A549 (cell line): ENCODE measurements at regions not wholly inside any gene's neighbourhood (a gene's known extent, or its start where the extent isn't known, plus 50 kb on each side); places are given as distances from the start of the nearest gene placed in this dataset.

Experiments used
- ATAC-seq, 2 experiments: fragments of 200-7000 bp in 1 of 2; fragments of >200 bp in 1 of 2; cut with Nextera tagmentation in 1 of 2; cut with Tn5 transposase in 1 of 2; 3 replicates each; pipeline versions ENCODE4 v1.8.0 to v1.9.1; 2018 to 2020; ENCODE audit warnings: mild to moderate bottlenecking in 1 of 2, moderate library complexity in 1 of 2
- CTCF ChIA-PET: fragments of 300-600 bp; sonication (Branson Sonifier 250); formaldehyde crosslinking; extraction: SDS; loops from one replicate; lab custom pipeline; 2021; ENCODE audit warnings: antibody characterized with exemption, inconsistent platforms; lab: Yijun Ruan, JAX
- POLR2A ChIA-PET: fragments of 350-600 bp; formaldehyde crosslinking; extraction: SDS; loops from one replicate; lab custom pipeline; 2021; ENCODE audit warnings: antibody characterized with exemption, inconsistent platforms; lab: Yijun Ruan, JAX
- DNase-seq, 2 experiments: peaks; one replicate each; pipeline versions ENCODE4 v3.0.0 to v3.0.0-alpha.2; 2011 to 2016; ENCODE audit warnings: low read depth in 1 of 2, low spot score in 1 of 2
- FAIRE-seq: peaks from 2 replicates; lab custom pipeline; 2011; peaks lifted over from hg19 to GRCh38; lab: Jason Lieb, UNC
- H3K27ac ChIP-seq, 2 experiments: fragments of >200 bp; sonication (Bioruptor Twin); formaldehyde crosslinking; 3 replicates each; pipeline ENCODE4 v1.5.1; 2016 to 2017
- H3K4me1 ChIP-seq: fragments of >200 bp; sonication (Bioruptor Twin); formaldehyde crosslinking; 3 replicates; pipeline ENCODE4 v1.6.1; 2016
- H3K4me2 ChIP-seq: fragments of >200 bp; sonication (Bioruptor Twin); formaldehyde crosslinking; 3 replicates; pipeline ENCODE4 v1.6.1; 2016
- H3K4me3 ChIP-seq: fragments of >200 bp; sonication (Bioruptor Twin); formaldehyde crosslinking; 3 replicates; pipeline ENCODE4 v1.5.1; 2016
- H3K9me3 ChIP-seq: fragments of >200 bp; sonication (Bioruptor Twin); formaldehyde crosslinking; 3 replicates; pipeline ENCODE4 v1.6.1; 2016
- CBX2 ChIP-seq: fragments of 200-600 bp; sonication (generic); IDR thresholded peaks from 2 replicates; pipeline ENCODE4 v1.6.1; 2016; ENCODE audit warnings: low read depth, mild to moderate bottlenecking, borderline replicate concordance
- CBX8 ChIP-seq: fragments of 200-600 bp; sonication (generic); IDR thresholded peaks from 2 replicates; pipeline ENCODE4 v1.6.1; 2016
- CHD4 ChIP-seq: fragments of 200-600 bp; sonication (generic); IDR thresholded peaks from 2 replicates; pipeline ENCODE4 v1.6.1; 2016; ENCODE audit warnings: antibody characterized with exemption, mild to moderate bottlenecking, borderline replicate concordance
- EHF ChIP-seq: fragments of 250-450 bp; sonication (Bioruptor Pico); IDR thresholded peaks from 2 replicates; pipeline ENCODE4 v1.5.0; 2020; ENCODE audit warnings: mild to moderate bottlenecking
- EP300 ChIP-seq, 2 experiments: fragments of >200 bp; sonication (Bioruptor Twin); formaldehyde crosslinking; IDR thresholded peaks; 2 replicates in 1 of 2; 3 replicates in 1 of 2; pipeline ENCODE4 v1.6.1; 2016 to 2017
- FOSB ChIP-seq: fragments of 250-450 bp; sonication (Bioruptor Pico); IDR thresholded peaks from 2 replicates; pipeline ENCODE4 v1.5.0; 2020; ENCODE audit warnings: mild to moderate bottlenecking, moderate library complexity
- FOSL2 ChIP-seq, 2 experiments: fragments of 450-650 bp in 1 of 2; fragments of >200 bp in 1 of 2; sonication (Bioruptor Twin) in 1 of 2; formaldehyde crosslinking; IDR thresholded peaks; 2 replicates each; pipeline versions ENCODE4 v1.5.0 to v1.6.1; 2016 to 2020; ENCODE audit warnings: mild to moderate bottlenecking in 1 of 2, moderate library complexity in 1 of 2
- FOXS1 ChIP-seq: fragments of 250-450 bp; sonication (Bioruptor Pico); IDR thresholded peaks from 2 replicates; pipeline ENCODE4 v1.5.0; 2020; ENCODE audit warnings: mild to moderate bottlenecking, moderate library complexity
- GATA3 ChIP-seq: IDR thresholded peaks from 2 replicates; pipeline ENCODE4 v1.6.1; 2012; ENCODE audit warnings: borderline replicate concordance
- HEYL ChIP-seq: fragments of 250-450 bp; sonication (Bioruptor Pico); IDR thresholded peaks from 2 replicates; pipeline ENCODE4 v1.8.0; 2021; ENCODE audit warnings: mild to moderate bottlenecking, moderate library complexity
- HOXA7 ChIP-seq: fragments of 250-450 bp; sonication (Bioruptor Pico); IDR thresholded peaks from 2 replicates; pipeline ENCODE4 v1.5.0; 2020; ENCODE audit warnings: mild to moderate bottlenecking, moderate library complexity
- HOXB13 ChIP-seq: fragments of 250-450 bp; sonication (Bioruptor Pico); IDR thresholded peaks from 2 replicates; pipeline ENCODE4 v1.5.0; 2020; ENCODE audit warnings: low read depth, mild to moderate bottlenecking, moderate library complexity
- JUN ChIP-seq, 2 experiments: fragments of >200 bp; sonication (Bioruptor Twin); formaldehyde crosslinking; IDR thresholded peaks; 2 replicates in 1 of 2; 3 replicates in 1 of 2; pipeline ENCODE4 v1.6.1; 2016 to 2017
- KDM1A ChIP-seq: fragments of 200-600 bp; sonication (generic); IDR thresholded peaks from 2 replicates; pipeline ENCODE4 v1.6.1; 2016; ENCODE audit warnings: low read depth, mild to moderate bottlenecking
- MAFK ChIP-seq: fragments of 450-650 bp; IDR thresholded peaks from 2 replicates; pipeline ENCODE4 v1.6.1; 2014; ENCODE audit not compliant: partially characterized antibody
- MAZ ChIP-seq: fragments of 150-350 bp; IDR thresholded peaks from 2 replicates; pipeline ENCODE4 v1.6.1; 2014; ENCODE audit warnings: antibody characterized with exemption, low read depth, low read length, borderline replicate concordance
- MYC ChIP-seq: IDR thresholded peaks from 2 replicates; pipeline ENCODE4 v1.6.1; 2012; ENCODE audit warnings: mild to moderate bottlenecking, inconsistent platforms, low read length, improper control_type of control experiment, borderline replicate concordance
- NFE2L2 ChIP-seq: fragments of 150-350 bp; conservative IDR thresholded peaks from 2 replicates; pipeline ENCODE4 v1.6.1; 2014; ENCODE audit warnings: low read length
- NPAS2 ChIP-seq: fragments of 250-450 bp; sonication (Bioruptor Pico); IDR thresholded peaks from 2 replicates; pipeline ENCODE4 v1.8.0; 2022; ENCODE audit warnings: mild to moderate bottlenecking, moderate library complexity, borderline replicate concordance
- NR3C1 ChIP-seq: fragments of >200 bp; sonication (Bioruptor Twin); formaldehyde crosslinking; IDR thresholded peaks from 3 replicates; pipeline ENCODE4 v1.6.1; 2017
- POLR2A ChIP-seq: IDR thresholded peaks from 2 replicates; pipeline ENCODE4 v1.6.1; 2012; ENCODE audit warnings: mild to moderate bottlenecking, low read length
- RAD21 ChIP-seq, 2 experiments: fragments of >200 bp in 1 of 2; sonication (Bioruptor Twin) in 1 of 2; formaldehyde crosslinking in 1 of 2; IDR thresholded peaks in 1 of 2; conservative IDR thresholded peaks in 1 of 2; 2 replicates in 1 of 2; 3 replicates in 1 of 2; pipeline ENCODE4 v1.6.1; 2012 to 2018; ENCODE audit warnings: inconsistent platforms in 1 of 2
- RARB ChIP-seq: fragments of 250-450 bp; sonication (Bioruptor Pico); IDR thresholded peaks from 2 replicates; pipeline ENCODE4 v1.8.0; 2021; ENCODE audit warnings: mild to moderate bottlenecking, moderate library complexity
- RCOR1 ChIP-seq: fragments of 150-350 bp; IDR thresholded peaks from 2 replicates; pipeline ENCODE4 v1.6.1; 2014; ENCODE audit warnings: antibody characterized with exemption, low read length, low read depth
- RFX5 ChIP-seq: fragments of 450-650 bp; IDR thresholded peaks from 2 replicates; pipeline ENCODE4 v1.7.1; 2014; ENCODE audit warnings: antibody characterized with exemption, mild to moderate bottlenecking, moderate library complexity
- RNF2 ChIP-seq: fragments of 200-600 bp; sonication (generic); IDR thresholded peaks from 2 replicates; pipeline ENCODE4 v1.6.1; 2016; ENCODE audit warnings: low read depth, mild to moderate bottlenecking, antibody characterized with exemption, moderate library complexity, borderline replicate concordance
- TP53 ChIP-seq: fragments of 250-450 bp; sonication (Bioruptor Pico); IDR thresholded peaks from 2 replicates; pipeline ENCODE4 v1.5.0; 2021; ENCODE audit warnings: mild to moderate bottlenecking, moderate library complexity
- ZC3H11A ChIP-seq: fragments of 450-650 bp; IDR thresholded peaks from 2 replicates; pipeline ENCODE4 v1.6.1; 2014; ENCODE audit warnings: antibody characterized with exemption, mild to moderate bottlenecking
- ZNF302 ChIP-seq: fragments of 250-450 bp; sonication (Bioruptor Pico); IDR thresholded peaks from 2 replicates; pipeline ENCODE4 v1.9.0; 2021; ENCODE audit warnings: inconsistent platforms, mild to moderate bottlenecking, moderate library complexity
- ZSCAN20 ChIP-seq: fragments of 250-450 bp; sonication (Bioruptor Pico); IDR thresholded peaks from 2 replicates; pipeline ENCODE4 v1.8.0; 2022; ENCODE audit warnings: mild to moderate bottlenecking, moderate library complexity
- WGBS: methylation state at CpG from one replicate; pipeline ENCODE4 v1.1.6; 2017; ENCODE audit errors: missing lambda C conversion rate; 5-methylcytosine and 5-hydroxymethylcytosine counted together
- TF ChIP-seq, protein P1 (sequence below): IDR thresholded peaks from 2 replicates; pipeline ENCODE4 v1.6.1; 2012
- TF ChIP-seq, protein P2 (sequence below): IDR thresholded peaks from 2 replicates; pipeline ENCODE4 v1.6.1; 2012
- TF ChIP-seq, protein P3 (sequence below): fragments of >200 bp; sonication (Bioruptor Twin); formaldehyde crosslinking; IDR thresholded peaks from 3 replicates; pipeline ENCODE4 v1.5.1; 2016

DNA sequence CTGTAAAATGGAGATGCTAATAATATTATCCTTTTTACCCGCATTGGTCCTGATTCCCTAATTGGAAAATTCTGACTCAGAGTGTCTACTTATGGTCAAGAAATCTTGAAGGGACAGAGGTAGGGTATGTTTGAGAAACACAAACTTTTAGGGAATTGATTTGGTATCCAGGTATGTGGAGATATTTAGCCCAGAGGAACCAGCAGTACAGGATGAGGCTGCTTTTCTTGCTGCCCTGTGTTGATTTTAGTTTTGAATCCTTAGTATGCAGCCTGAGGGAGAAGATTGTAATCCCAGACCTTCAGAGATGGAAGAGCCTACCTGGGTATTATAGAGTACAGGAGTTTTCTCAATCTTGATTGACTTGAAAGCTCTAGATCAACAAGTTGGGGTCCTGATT is 569.1 kb downstream of the PDCD6IP start:
- no peak for FAIRE-seq
- H3K4me3 ChIP-seq, result no peak overlapping the region

DNA sequence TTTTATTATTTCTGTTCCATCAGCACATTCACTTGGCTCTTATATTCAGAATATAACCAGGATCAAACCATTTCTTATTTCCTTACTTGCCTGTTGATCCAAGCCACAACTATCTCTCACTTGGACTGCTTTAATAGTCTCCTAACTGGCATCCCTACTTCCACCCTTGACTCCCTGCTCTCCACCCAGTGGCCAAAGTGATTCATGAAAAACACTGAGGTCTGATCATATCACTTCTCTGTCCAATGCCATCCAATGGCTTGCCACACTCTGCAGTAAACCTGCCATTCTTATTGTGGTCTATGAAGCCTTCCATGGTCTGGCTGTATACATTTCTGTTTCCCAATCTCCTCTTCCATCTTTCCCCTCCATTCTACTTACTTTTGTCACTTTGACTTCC is 576.1 kb downstream of the PDCD6IP start:
- DNase-seq, result peak in 1 of 2 experiments; percentile 4
- POLR2A ChIA-PET, result no interaction called here

More for the DNA sequence above, 569.1 kb downstream of the PDCD6IP start:
- DNase-seq, result no peak
- Histone ChIP-seq H3K9me3 (no peaks in the 10 kb centered on the region), H3K4me2 (no peak overlapping the region), H3K27ac (no peak overlapping the region), H3K4me1 (no peaks in the 10 kb centered on the region)
- ATAC-seq, result no peak
- TF ChIP-seq FOSL2 (IDR thresholded peaks at IDR 0.05), result no peak
- TF ChIP-seq FOSL2 (CRISPR knock-in tag; IDR thresholded peaks at IDR 0.05), result no peak
- TF ChIP-seq, protein P1, sequence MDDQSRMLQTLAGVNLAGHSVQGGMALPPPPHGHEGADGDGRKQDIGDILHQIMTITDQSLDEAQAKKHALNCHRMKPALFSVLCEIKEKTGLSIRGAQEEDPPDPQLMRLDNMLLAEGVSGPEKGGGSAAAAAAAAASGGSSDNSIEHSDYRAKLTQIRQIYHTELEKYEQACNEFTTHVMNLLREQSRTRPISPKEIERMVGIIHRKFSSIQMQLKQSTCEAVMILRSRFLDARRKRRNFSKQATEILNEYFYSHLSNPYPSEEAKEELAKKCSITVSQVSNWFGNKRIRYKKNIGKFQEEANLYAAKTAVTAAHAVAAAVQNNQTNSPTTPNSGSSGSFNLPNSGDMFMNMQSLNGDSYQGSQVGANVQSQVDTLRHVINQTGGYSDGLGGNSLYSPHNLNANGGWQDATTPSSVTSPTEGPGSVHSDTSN, result no peak
- no peak for TF ChIP-seq KDM1A
- TF ChIP-seq, protein P2, sequence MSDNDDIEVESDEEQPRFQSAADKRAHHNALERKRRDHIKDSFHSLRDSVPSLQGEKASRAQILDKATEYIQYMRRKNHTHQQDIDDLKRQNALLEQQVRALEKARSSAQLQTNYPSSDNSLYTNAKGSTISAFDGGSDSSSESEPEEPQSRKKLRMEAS, result no peak
- no peak for TF ChIP-seq JUN (IDR thresholded peaks at IDR 0.05)
- TF ChIP-seq MAZ, result no peak
- no peak for TF ChIP-seq RNF2
- no peak for TF ChIP-seq MYC
- TF ChIP-seq FOXS1 (CRISPR knock-in tag), result no peak
- TF ChIP-seq HOXA7 (CRISPR knock-in tag), result no peak
- no peak for TF ChIP-seq ZNF302
- TF ChIP-seq NFE2L2, result no peak
- ChIA-PET POLR2A (no interaction called here), CTCF (interaction anchor here (1.6 to 2.1 kb wide), 2 partner anchors 21 to 388 kb away, joined by 4 to 7 read pairs; no protein-coding TSS in a partner anchor)
- 0% methylated on average over 1 of the region's 1 CpG for WGBS

DNA sequence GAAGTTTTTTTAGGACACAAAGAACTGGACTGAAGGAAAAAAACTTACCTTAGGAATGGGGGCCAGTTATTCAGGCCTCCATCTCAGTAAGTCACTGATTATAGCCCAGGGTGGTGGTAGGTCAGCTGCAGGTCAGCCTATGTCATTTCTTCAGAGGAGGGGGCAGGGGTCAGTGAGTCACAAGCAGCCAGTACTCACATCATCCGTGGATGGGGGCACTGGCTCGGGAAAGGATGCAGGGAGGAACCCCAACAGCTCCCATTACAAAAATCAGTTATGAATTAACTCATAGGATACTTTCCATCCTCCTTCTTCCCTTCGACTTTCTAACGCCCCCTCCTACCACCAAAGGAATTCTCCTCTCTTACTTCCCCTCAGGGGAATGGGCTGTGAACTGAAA is 578.3 kb downstream of the PDCD6IP start:
- 2% methylated on average over 4 of the region's 4 CpGs for whole genome bisulfite sequencing
- CTCF ChIA-PET, result no interaction called here
- TF ChIP-seq NR3C1, result no peak
- no peak for TF ChIP-seq EHF (CRISPR knock-in tag)
- TF ChIP-seq RARB (CRISPR knock-in tag), result no peak
- no peak for TF ChIP-seq FOSB (CRISPR knock-in tag)
- no peak for TF ChIP-seq TP53 (CRISPR knock-in tag)
- TF ChIP-seq CBX8, result no peak
- TF ChIP-seq HEYL (CRISPR knock-in tag), result no peak
- TF ChIP-seq RFX5, result no peak
- TF ChIP-seq, protein P3, sequence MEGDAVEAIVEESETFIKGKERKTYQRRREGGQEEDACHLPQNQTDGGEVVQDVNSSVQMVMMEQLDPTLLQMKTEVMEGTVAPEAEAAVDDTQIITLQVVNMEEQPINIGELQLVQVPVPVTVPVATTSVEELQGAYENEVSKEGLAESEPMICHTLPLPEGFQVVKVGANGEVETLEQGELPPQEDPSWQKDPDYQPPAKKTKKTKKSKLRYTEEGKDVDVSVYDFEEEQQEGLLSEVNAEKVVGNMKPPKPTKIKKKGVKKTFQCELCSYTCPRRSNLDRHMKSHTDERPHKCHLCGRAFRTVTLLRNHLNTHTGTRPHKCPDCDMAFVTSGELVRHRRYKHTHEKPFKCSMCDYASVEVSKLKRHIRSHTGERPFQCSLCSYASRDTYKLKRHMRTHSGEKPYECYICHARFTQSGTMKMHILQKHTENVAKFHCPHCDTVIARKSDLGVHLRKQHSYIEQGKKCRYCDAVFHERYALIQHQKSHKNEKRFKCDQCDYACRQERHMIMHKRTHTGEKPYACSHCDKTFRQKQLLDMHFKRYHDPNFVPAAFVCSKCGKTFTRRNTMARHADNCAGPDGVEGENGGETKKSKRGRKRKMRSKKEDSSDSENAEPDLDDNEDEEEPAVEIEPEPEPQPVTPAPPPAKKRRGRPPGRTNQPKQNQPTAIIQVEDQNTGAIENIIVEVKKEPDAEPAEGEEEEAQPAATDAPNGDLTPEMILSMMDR, result no peak
- TF ChIP-seq NPAS2 (CRISPR knock-in tag), result no peak
- TF ChIP-seq CHD4, result no peak
- no peak for TF ChIP-seq HOXB13 (CRISPR knock-in tag)
- TF ChIP-seq RAD21 (conservative IDR thresholded peaks at IDR 0.05 in 1 of 2, IDR thresholded peaks at IDR 0.05 in 1 of 2), result no peak
- no peak for TF ChIP-seq RCOR1
- TF ChIP-seq MAFK, result no peak
- no peak for TF ChIP-seq ZSCAN20 (CRISPR knock-in tag)
- TF ChIP-seq EP300 (IDR thresholded peaks at IDR 0.05), result no peak

More for the DNA sequence above, 576.1 kb downstream of the PDCD6IP start:
- no peak overlapping the region for H3K4me3 ChIP-seq
- no peaks in the 10 kb centered on the region for H3K4me1 ChIP-seq
- CTCF ChIA-PET, result no interaction called here
- no peak for FAIRE-seq
- TF ChIP-seq GATA3, result no peak
- no peak for TF ChIP-seq POLR2A
- no peak for TF ChIP-seq ZC3H11A
- no peak for TF ChIP-seq CBX2
- no peak overlapping the region for H3K27ac ChIP-seq
- H3K9me3 ChIP-seq, result no peaks in the 10 kb centered on the region
- no peak overlapping the region for H3K4me2 ChIP-seq
- peak in 1 of 2 experiments; percentile 66; a peak in 3 of 6 replicates for ATAC-seq

More for the DNA sequence above, 578.3 kb downstream of the PDCD6IP start:
- DNase-seq, result no peak
- Histone ChIP-seq H3K4me2 (no peak overlapping the region), H3K27ac (no peak overlapping the region), H3K4me3 (no peak overlapping the region), H3K4me1 (no peaks in the 10 kb centered on the region), H3K9me3 (no peaks in the 10 kb centered on the region)
- ATAC-seq, result no peak
- POLR2A ChIA-PET, result no interaction called here
- no peak for FAIRE-seq
